CD14-positive monocyte (primary cell): ENCODE measurements at regions not wholly inside any gene's neighbourhood (a gene's known extent, or its start where the extent isn't known, plus 50 kb on each side); places are given as distances from the start of the nearest gene placed in this dataset.
"Not testable (repeated sequence)": the region's sequence is repeated elsewhere in the genome, so short reads cannot be mapped to it uniquely, and the experiment has no call there.

Experiments
- DNase-seq, 3 donors: peaks; one replicate each; pipeline ENCODE4 v3.0.0-alpha.2; 2011 to 2022
- H2AFZ ChIP-seq: 2 replicates; pipeline ENCODE4 v1.6.0; 2012; ENCODE audit warnings: mild to moderate bottlenecking, low read depth, low read length, inconsistent platforms; ENCODE audit not compliant: insufficient read depth, poor library complexity, severe bottlenecking
- H3K27ac ChIP-seq, 2 donors: 1 replicate in 1 of 2; 2 replicates in 1 of 2; pipeline ENCODE4 v1.5.1; 2012 to 2013; ENCODE audit warnings: low read length in 2 of 2, control low read depth in 1 of 2, inconsistent platforms in 1 of 2, low read depth in 1 of 2, mild to moderate bottlenecking in 1 of 2
- H3K27me3 ChIP-seq, 2 donors: one replicate each; pipeline versions ENCODE4 v1.6.0 to v1.6.1; 2011 to 2013; ENCODE audit warnings: low read length in 2 of 2; ENCODE audit not compliant: control insufficient read depth in 2 of 2, insufficient read depth in 2 of 2
- H3K36me3 ChIP-seq, 2 donors: replicated peaks in 1 of 2; 1 replicate in 1 of 2; 2 replicates in 1 of 2; pipeline versions ENCODE4 v1.5.1 to v1.6.1; 2012 to 2013; ENCODE audit warnings: low read length in 2 of 2, control low read depth in 1 of 2, inconsistent platforms in 1 of 2, mild to moderate bottlenecking in 1 of 2; ENCODE audit not compliant: insufficient read depth in 2 of 2, control insufficient read depth in 1 of 2
- H3K4me1 ChIP-seq, 2 donors: 1 replicate in 1 of 2; 2 replicates in 1 of 2; pipeline versions ENCODE4 v1.5.1 to v1.6.1; 2012 to 2013; ENCODE audit warnings: low read length in 2 of 2, control low read depth in 1 of 2, inconsistent platforms in 1 of 2, mild to moderate bottlenecking in 1 of 2, moderate library complexity in 1 of 2; ENCODE audit not compliant: insufficient read depth in 2 of 2, control insufficient read depth in 1 of 2
- H3K4me2 ChIP-seq: replicated peaks from 2 replicates; pipeline ENCODE3; 2012; ENCODE audit warnings: low read length, moderate library complexity, mild to moderate bottlenecking; ENCODE audit not compliant: poor library complexity, severe bottlenecking; ENCODE audit errors: extremely low read depth
- H3K4me3 ChIP-seq, 3 experiments: fragments of 200-600 bp in 1 of 3; sonication (generic) in 1 of 3; replicated peaks in 1 of 3; 1 replicate in 2 of 3; 2 replicates in 1 of 3; pipeline ENCODE4 v1.5.1; 2011 to 2013; ENCODE audit warnings: low read length in 3 of 3, mild to moderate bottlenecking in 3 of 3, control low read depth in 2 of 3, low read depth in 2 of 3, inconsistent platforms in 1 of 3, moderate library complexity in 1 of 3
- H3K79me2 ChIP-seq: 2 replicates; pipeline ENCODE4 v1.6.0; 2012; ENCODE audit warnings: mild to moderate bottlenecking, control low read depth, inconsistent platforms, low read length, moderate library complexity; ENCODE audit not compliant: insufficient read depth
- H3K9ac ChIP-seq: 2 replicates; pipeline ENCODE4 v1.6.0; 2017; ENCODE audit warnings: low read length, mild to moderate bottlenecking; ENCODE audit not compliant: insufficient read depth, poor library complexity, severe bottlenecking
- H3K9me3 ChIP-seq, 2 donors: replicated peaks in 1 of 2; 1 replicate in 1 of 2; 2 replicates in 1 of 2; pipeline versions ENCODE4 v1.5.1 to v1.6.1; 2012 to 2013; ENCODE audit warnings: low read length in 2 of 2, control low read depth in 1 of 2; ENCODE audit not compliant: control insufficient read depth in 1 of 2, insufficient read depth in 1 of 2
- H4K20me1 ChIP-seq: 2 replicates; pipeline ENCODE4 v1.6.0; 2012; ENCODE audit warnings: mild to moderate bottlenecking, low read length, control low read depth, moderate library complexity; ENCODE audit not compliant: insufficient read depth
- H3K27ac Mint-ChIP-seq, 7 donors: one replicate each; pipeline ENCODE4 v1.8.0; 2020; ENCODE audit warnings: mild to moderate bottlenecking in 7 of 7, mixed read lengths in 7 of 7, moderate library complexity in 6 of 7, inconsistent platforms in 2 of 7
- H3K27me3 Mint-ChIP-seq, 3 donors: one replicate each; pipeline ENCODE4 v1.8.0; 2021 to 2022; ENCODE audit warnings: low read depth in 3 of 3, mild to moderate bottlenecking in 3 of 3, mixed read lengths in 3 of 3, moderate library complexity in 3 of 3, inconsistent platforms in 1 of 3
- H3K36me3 Mint-ChIP-seq, 2 donors: one replicate each; pipeline ENCODE4 v1.8.0; 2020; ENCODE audit warnings: mixed read lengths in 2 of 2, inconsistent platforms in 1 of 2, mild to moderate bottlenecking in 1 of 2
- H3K4me1 Mint-ChIP-seq: one replicate; pipeline ENCODE4 v1.8.0; 2020; ENCODE audit warnings: mild to moderate bottlenecking, mixed read lengths
- H3K4me3 Mint-ChIP-seq, 2 donors: one replicate each; pipeline ENCODE4 v1.8.0; 2020; ENCODE audit warnings: mild to moderate bottlenecking in 2 of 2, mixed read lengths in 2 of 2, moderate library complexity in 1 of 2
- H3K9me3 Mint-ChIP-seq, 7 donors: one replicate each; pipeline ENCODE4 v1.8.0; 2020 to 2022; ENCODE audit warnings: mixed read lengths in 7 of 7, mild to moderate bottlenecking in 6 of 7, moderate library complexity in 6 of 7, inconsistent platforms in 2 of 7
- CTCF ChIP-seq: fragments of 200-600 bp; IDR thresholded peaks from one replicate; pipeline ENCODE4 v1.8.0; 2022; ENCODE audit warnings: antibody characterized with exemption, mild to moderate bottlenecking
- WGBS: methylation state at CpG from one replicate; pipeline ENCODE4 v1.1.5; 2013; ENCODE audit warnings: missing lambda C conversion rate; ENCODE audit not compliant: insufficient coverage; 5-methylcytosine and 5-hydroxymethylcytosine counted together
- intact Hi-C, 2 donors: fragments of 100-400 bp; cut with micrococcal nuclease; formaldehyde crosslinking; loops; one replicate each; pipeline versions ENCODE4 v1.15.0 to v1.15.1; 2023

- H3K4me3 Mint-ChIP-seq = no peak overlapping the region
- H3K27ac Mint-ChIP-seq = no peak overlapping the region
- no peaks in the 10 kb centered on the region for H3K4me1 Mint-ChIP-seq
- Histone ChIP-seq H3K9me3 (peaks cover 0 to 12% of the 10 kb centered on the region in 2 donors), H3K4me3 (no peak overlapping the region), H3K27me3 (no peaks in the 10 kb centered on the region), H3K9ac (no peak overlapping the region), H2AFZ (no peak overlapping the region), H4K20me1 (no peaks in the 10 kb centered on the region), H3K36me3 (no peaks in the 10 kb centered on the region), H3K4me2 (no peak overlapping the region), H3K27ac (no peak overlapping the region), H3K79me2 (no peaks in the 10 kb centered on the region), H3K4me1 (no peaks in the 10 kb centered on the region)
- no peaks in the 10 kb centered on the region for H3K36me3 Mint-ChIP-seq
- no peak for DNase-seq
- H3K27me3 Mint-ChIP-seq = peaks cover 0 to 4% (median 2%) of the 10 kb centered on the region in 3 donors
- no peak for TF ChIP-seq CTCF
- 93% methylated on average over 2 of the region's 2 CpGs for WGBS
- intact Hi-C loops = no loop called here
- H3K9me3 Mint-ChIP-seq = peaks cover 4 to 18% (median 8%) of the 10 kb centered on the region in 7 donors
These were observed 146.8 kb downstream of the USP46 start for GRCh38 chr4:52512291-52512690.

- H3K4me2 ChIP-seq, H3K9me3 ChIP-seq, H2AFZ ChIP-seq, H3K4me1 Mint-ChIP-seq, H3K36me3 Mint-ChIP-seq, H4K20me1 ChIP-seq, H3K36me3 ChIP-seq, H3K27ac ChIP-seq, H3K4me1 ChIP-seq, H3K27ac Mint-ChIP-seq, intact Hi-C loops, H3K27me3 Mint-ChIP-seq, H3K79me2 ChIP-seq, H3K4me3 ChIP-seq, H3K27me3 ChIP-seq, DNase-seq, H3K4me3 Mint-ChIP-seq, H3K9ac ChIP-seq: not testable (repeated sequence)
- peaks cover 3 to 20% (median 14%) of the 10 kb centered on the region in 7 donors for H3K9me3 Mint-ChIP-seq
- WGBS = 94% methylated on average over 6 of the region's 6 CpGs
These were observed 137.0 kb downstream of the USP46 start for GRCh38 chr4:52522093-52522492.
